GM12878 (cell line): ENCODE measurements at regions not wholly inside any gene's neighbourhood (a gene's known extent, or its start where the extent isn't known, plus 50 kb on each side); places are given as distances from the start of the nearest gene placed in this dataset.

ENCODE experiments used
- ATAC-seq: fragments of 200-7000 bp; cut with Tn5 transposase; 3 replicates; pipeline ENCODE4 v1.9.1; 2020; ENCODE audit warnings: mild to moderate bottlenecking, moderate library complexity
- BruUV-seq: library from RNA; stranded (reverse); fragments of 400-500 nt; replicated peaks from 2 replicates; lab custom pipeline; 2021; lab: Mats Ljungman, UMichigan
- CTCF ChIA-PET: fragments of 300-600 bp; sonication (Branson Sonifier 250); formaldehyde crosslinking; extraction: SDS; loops from one replicate; lab custom pipeline; 2021; ENCODE audit warnings: inconsistent platforms; lab: Yijun Ruan, JAX
- POLR2A ChIA-PET: fragments of 350-600 bp; formaldehyde crosslinking; extraction: SDS; loops from one replicate; lab custom pipeline; 2021; ENCODE audit warnings: inconsistent platforms; lab: Charles Lee
- RAD21 ChIA-PET: fragments of 300-600 bp; sonication (Branson Sonifier 250); formaldehyde crosslinking; loops from one replicate; lab custom pipeline; 2023; ENCODE audit warnings: antibody characterized with exemption; ENCODE audit not compliant: unreplicated experiment; lab: Charles Lee
- SMC1A ChIA-PET: fragments of 300-600 bp; sonication (Branson Sonifier 250); formaldehyde crosslinking; loops from one replicate; lab custom pipeline; 2023; ENCODE audit not compliant: unreplicated experiment, uncharacterized antibody; lab: Charles Lee
- DNase-seq: peaks from one replicate; pipeline ENCODE4 v3.0.0-alpha.2; 2011; ENCODE audit warnings: low read depth, low spot score
- FAIRE-seq: peaks from 3 replicates; lab custom pipeline; 2011; peaks lifted over from hg19 to GRCh38; lab: Jason Lieb, UNC
- H2AFZ ChIP-seq: 2 replicates; pipeline ENCODE4 v1.6.0; 2011; ENCODE audit warnings: low read depth, low read length, control low read depth; ENCODE audit not compliant: control insufficient read depth
- H3K27ac ChIP-seq: 2 replicates; pipeline ENCODE4 v1.5.1; 2011; ENCODE audit warnings: control low read depth; ENCODE audit not compliant: control insufficient read depth, insufficient read depth
- H3K27me3 ChIP-seq, 2 experiments: replicated peaks in 1 of 2; 2 replicates each; pipeline versions ENCODE4 v1.6.0 to v1.6.1; 2011; ENCODE audit warnings: low read length in 1 of 2; ENCODE audit not compliant: control insufficient read depth in 2 of 2, insufficient read depth in 2 of 2
- H3K36me3 ChIP-seq, 2 experiments: 2 replicates each; pipeline ENCODE4 v1.5.1; 2011; ENCODE audit warnings: low read length in 1 of 2; ENCODE audit not compliant: control insufficient read depth in 2 of 2, insufficient read depth in 2 of 2
- H3K4me1 ChIP-seq: 2 replicates; pipeline ENCODE4 v1.6.1; 2011; ENCODE audit warnings: mild to moderate bottlenecking, low read length, moderate library complexity, mixed read lengths; ENCODE audit not compliant: control insufficient read depth, insufficient read depth
- H3K4me2 ChIP-seq: 2 replicates; pipeline ENCODE4 v1.6.0; 2011; ENCODE audit warnings: control low read depth; ENCODE audit not compliant: control insufficient read depth, insufficient read depth
- H3K4me3 ChIP-seq: fragments of 200-600 bp; sonication (generic); 2 replicates; pipeline ENCODE4 v1.5.1; 2016
- H3K79me2 ChIP-seq: 2 replicates; pipeline ENCODE4 v1.6.0; 2011; ENCODE audit warnings: low read length; ENCODE audit not compliant: control insufficient read depth, insufficient read depth
- H3K9ac ChIP-seq: 2 replicates; pipeline ENCODE4 v1.8.0; 2011; ENCODE audit warnings: low read length, control low read depth, mixed read lengths; ENCODE audit not compliant: control insufficient read depth, insufficient read depth
- H3K9me3 ChIP-seq: replicated peaks from 3 replicates; pipeline ENCODE4 v1.5.1; 2011; ENCODE audit warnings: mild to moderate bottlenecking, low read length; ENCODE audit not compliant: control insufficient read depth, insufficient read depth
- H4K20me1 ChIP-seq: 2 replicates; pipeline ENCODE4 v1.6.0; 2011; ENCODE audit not compliant: control insufficient read depth, insufficient read depth
- CEBPZ ChIP-seq: fragments of 150-350 bp; IDR thresholded peaks from 2 replicates; pipeline ENCODE4 v1.6.1; 2016; ENCODE audit warnings: low read depth, low read length
- CHD1 ChIP-seq: IDR thresholded peaks from 2 replicates; pipeline ENCODE4 v1.6.1; 2012; ENCODE audit warnings: low read depth, low read length, improper control_type of control experiment
- E2F8 ChIP-seq: fragments of 450-650 bp; IDR thresholded peaks from 2 replicates; pipeline ENCODE4 v1.6.1; 2018; ENCODE audit warnings: mild to moderate bottlenecking, low read depth, moderate library complexity; ENCODE audit not compliant: partially characterized antibody
- JUNB ChIP-seq: IDR thresholded peaks from 2 replicates; pipeline ENCODE4 v1.6.1; 2016; ENCODE audit warnings: antibody characterized with exemption, mild to moderate bottlenecking
- RFX5 ChIP-seq: IDR thresholded peaks from 2 replicates; pipeline ENCODE4 v1.6.1; 2011; ENCODE audit warnings: low read depth, low read length, improper control_type of control experiment
- SMC3 ChIP-seq: IDR thresholded peaks from 2 replicates; pipeline ENCODE4 v1.6.1; 2011; ENCODE audit warnings: low read length, improper control_type of control experiment, borderline replicate concordance
- WRNIP1 ChIP-seq: IDR thresholded peaks from 2 replicates; pipeline ENCODE4 v1.6.1; 2011; ENCODE audit warnings: low read depth, low read length, improper control_type of control experiment, borderline replicate concordance
- WGBS: methylation state at CpG from one replicate; pipeline ENCODE4 v1.1.6; 2016; ENCODE audit warnings: low lambda C conversion rate; ENCODE audit not compliant: insufficient replicate concordance, insufficient coverage; ENCODE audit errors: missing lambda C conversion rate; 5-methylcytosine and 5-hydroxymethylcytosine counted together
- in situ Hi-C: fragments of 300-500 bp; cut with MboI; formaldehyde crosslinking; loops from 9 replicates; pipeline ENCODE4 v1.14.3; 2018; ENCODE audit warnings: mixed read lengths
- intact Hi-C: fragments of 100-400 bp; cut with micrococcal nuclease; formaldehyde crosslinking; loops from one replicate; pipeline ENCODE4 v1.14.2; 2022; ENCODE audit not compliant: unreplicated experiment

GRCh38 chr6:99013661-99014060 is 65.9 kb upstream of the FBXL4 start:
- no TSS peak for BruUV-seq
- RAD21 ChIA-PET: no interaction called here
- Histone ChIP-seq H3K27ac (no peak overlapping the region), H4K20me1 (no peaks in the 10 kb centered on the region), H3K27me3 (no peaks in the 10 kb centered on the region), H3K36me3 (no peaks in the 10 kb centered on the region), H3K4me1 (no peaks in the 10 kb centered on the region), H3K9ac (no peak overlapping the region), H3K79me2 (no peaks in the 10 kb centered on the region), H3K4me2 (no peak overlapping the region), H2AFZ (no peak overlapping the region), H3K4me3 (no peak overlapping the region), H3K9me3 (no peaks in the 10 kb centered on the region)
- intact Hi-C loops: no loop called here
- ATAC-seq (no peak), DNase-seq (no peak), FAIRE-seq (no peak)
- no peak for TF ChIP-seq JUNB
- no peak for TF ChIP-seq CEBPZ
- TF ChIP-seq E2F8: no peak
- TF ChIP-seq WRNIP1: no peak
- no peak for TF ChIP-seq RFX5
- no peak for TF ChIP-seq SMC3
- no peak for TF ChIP-seq CHD1
- POLR2A ChIA-PET: no interaction called here
- in situ Hi-C loops: no loop called here
- CTCF ChIA-PET: interaction anchor here (0.7 to 1.5 kb wide), 2 partner anchors 58 to 228 kb away, joined by 3 read pairs; no protein-coding TSS in a partner anchor
- WGBS: 6% methylated on average over 3 of the region's 3 CpGs
- SMC1A ChIA-PET: no interaction called here
